HG02571 (cell line): ENCODE measurements at regions not wholly inside any gene's neighbourhood (a gene's known extent, or its start where the extent isn't known, plus 50 kb on each side); places are given as distances from the start of the nearest gene placed in this dataset.

Experiments
- ATAC-seq: cut with Tn5 transposase; IDR thresholded peaks from one replicate; pipeline ENCODE4 v1.9.1; 2021; ENCODE audit warnings: mild to moderate bottlenecking, moderate library complexity; ENCODE audit not compliant: unreplicated experiment

- ATAC-seq = no peak
These were observed 224.5 kb downstream of the EN1 start for GRCh38 chr2:118622913-118623312.

GRCh38 chr2:118622108-118622507 is 225.3 kb downstream of the EN1 start:
- no peak for ATAC-seq

GRCh38 chr2:118618279-118618678 is 229.2 kb downstream of the EN1 start:
- no peak for ATAC-seq

- no peak for ATAC-seq
These were observed 231.0 kb downstream of the EN1 start for GRCh38 chr2:118616432-118616831.

- ATAC-seq = no peak
These were observed 232.6 kb downstream of the EN1 start for GRCh38 chr2:118614841-118615271.

DNA sequence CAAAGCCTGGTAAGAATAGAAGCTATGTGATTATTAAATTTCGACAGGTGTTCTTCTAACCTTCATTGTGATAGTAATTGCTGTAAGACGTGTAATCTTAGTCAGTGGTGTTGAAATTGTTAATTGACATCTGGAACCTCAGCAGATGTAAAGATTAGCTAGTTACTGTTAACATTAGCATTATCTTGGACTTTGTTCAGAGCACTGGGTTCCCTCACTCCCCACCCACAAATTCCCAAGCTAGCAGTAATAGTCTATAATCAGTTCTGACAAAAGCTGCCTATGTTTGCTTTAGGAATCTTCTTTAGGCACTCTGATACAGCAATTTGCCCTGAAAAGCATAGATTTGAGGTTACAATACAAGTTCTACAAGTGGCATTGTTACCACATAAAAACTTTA is 233.7 kb downstream of the EN1 start:
- no peak for ATAC-seq

GRCh38 chr2:118611691-118612090 is 235.8 kb downstream of the EN1 start:
- no peak for ATAC-seq

GRCh38 chr2:118609138-118609537 is 238.3 kb downstream of the EN1 start:
- ATAC-seq = no peak

- ATAC-seq = no peak
These were observed 239.8 kb downstream of the EN1 start for GRCh38 chr2:118607641-118608040.

DNA sequence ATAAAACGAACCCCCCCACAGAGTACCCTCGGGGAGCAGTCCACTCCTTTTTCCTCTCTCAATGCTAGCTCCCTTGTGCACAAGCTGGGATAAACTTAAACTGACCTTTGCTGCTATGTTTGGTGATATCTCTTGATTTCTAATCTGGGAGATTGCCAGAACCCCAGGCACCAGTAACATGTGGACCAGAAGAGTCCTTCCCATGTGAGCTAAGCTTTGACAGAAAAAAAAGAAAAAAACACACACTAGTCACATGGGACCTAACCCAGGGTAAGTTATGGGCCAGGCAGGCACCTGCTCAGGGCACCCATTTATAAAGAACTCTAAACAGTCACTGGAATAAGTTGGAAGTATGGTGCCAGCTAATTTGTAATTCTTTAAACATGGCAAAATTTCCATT is 242.6 kb downstream of the EN1 start:
- no peak for ATAC-seq

DNA sequence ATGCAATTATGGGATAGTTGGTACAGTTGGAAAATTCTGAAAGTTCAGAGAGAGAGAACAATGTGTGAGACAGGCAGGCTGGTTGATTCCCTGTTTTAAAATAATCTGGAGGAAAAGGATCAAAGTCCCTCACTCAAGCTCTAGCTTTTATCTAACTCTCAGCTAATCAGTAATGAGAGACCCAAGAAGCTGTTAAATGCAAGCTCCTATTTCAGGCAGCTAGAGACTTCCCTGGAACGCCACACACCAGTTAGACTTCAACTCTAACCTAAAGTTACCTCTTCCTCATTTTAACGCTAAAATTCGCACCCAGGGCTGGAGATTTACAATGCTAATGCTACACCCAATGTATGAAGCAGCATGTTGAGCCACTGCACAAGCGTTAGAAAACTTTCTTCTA is 243.1 kb downstream of the EN1 start:
- no peak for ATAC-seq

DNA sequence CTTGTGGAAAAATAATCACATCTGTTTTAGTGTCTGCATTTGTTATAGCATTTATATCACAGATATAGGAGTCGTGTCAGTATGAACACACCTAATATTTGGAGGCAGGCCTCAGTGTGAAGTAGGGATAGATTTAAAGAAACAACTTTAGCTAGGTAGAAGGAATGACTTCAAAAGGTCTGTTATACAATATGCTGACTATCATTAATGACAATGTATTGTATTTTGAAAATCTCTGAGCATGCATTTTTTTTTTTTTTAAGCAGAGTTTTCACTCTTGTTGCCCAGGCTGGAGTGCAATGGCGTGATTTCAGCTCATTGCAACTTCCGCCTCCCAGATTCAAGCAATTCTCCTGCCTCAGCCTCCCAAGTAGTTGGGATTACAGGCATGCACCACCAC is 248.3 kb downstream of the EN1 start:
- ATAC-seq = no peak

DNA sequence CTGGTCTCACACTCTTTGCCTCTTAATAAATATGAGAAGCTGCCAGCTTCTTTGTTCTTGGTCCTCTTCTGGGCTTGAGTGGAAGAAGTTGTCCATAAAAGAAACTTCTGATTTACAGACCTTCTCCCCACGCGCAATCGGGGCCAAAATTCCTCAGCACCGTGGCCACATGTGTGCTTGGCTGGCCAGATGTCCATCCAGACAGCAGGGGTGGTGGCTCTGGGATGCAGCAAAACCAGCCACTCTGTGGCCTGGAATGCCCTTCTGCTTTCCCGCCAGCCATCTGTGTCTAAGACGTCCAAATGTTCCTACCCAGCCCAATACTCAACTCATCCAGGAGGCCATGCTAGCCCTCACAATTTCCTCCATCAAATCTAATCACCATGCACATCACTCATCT is 250.8 kb downstream of the EN1 start:
- ATAC-seq = no peak

DNA sequence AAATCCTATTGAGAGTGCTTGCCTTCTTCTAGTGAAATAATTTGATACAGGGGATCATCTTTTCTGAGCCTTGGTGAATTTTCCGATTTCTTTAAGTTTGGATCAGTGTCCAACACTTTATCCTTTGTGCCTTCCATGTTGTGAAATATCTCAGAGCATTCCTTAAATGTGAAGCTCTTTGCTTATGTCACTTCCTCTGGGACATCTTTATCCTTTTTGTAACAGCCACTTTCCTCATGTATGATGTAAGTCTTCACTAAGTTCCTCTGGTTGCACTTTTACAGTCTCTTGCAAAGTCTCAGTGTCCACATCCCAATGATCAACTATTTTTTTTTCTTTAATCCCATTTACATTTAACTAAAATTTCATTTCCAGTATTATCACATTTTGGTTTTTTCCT is 254.2 kb downstream of the EN1 start:
- ATAC-seq = no peak

- ATAC-seq = no peak
These were observed 256.2 kb downstream of the EN1 start for GRCh38 chr2:118591223-118591622.

- no peak for ATAC-seq
These were observed 257.7 kb downstream of the EN1 start for GRCh38 chr2:118589721-118590120.

- ATAC-seq = no peak
These were observed 258.6 kb downstream of the EN1 start for GRCh38 chr2:118588850-118589249.

DNA sequence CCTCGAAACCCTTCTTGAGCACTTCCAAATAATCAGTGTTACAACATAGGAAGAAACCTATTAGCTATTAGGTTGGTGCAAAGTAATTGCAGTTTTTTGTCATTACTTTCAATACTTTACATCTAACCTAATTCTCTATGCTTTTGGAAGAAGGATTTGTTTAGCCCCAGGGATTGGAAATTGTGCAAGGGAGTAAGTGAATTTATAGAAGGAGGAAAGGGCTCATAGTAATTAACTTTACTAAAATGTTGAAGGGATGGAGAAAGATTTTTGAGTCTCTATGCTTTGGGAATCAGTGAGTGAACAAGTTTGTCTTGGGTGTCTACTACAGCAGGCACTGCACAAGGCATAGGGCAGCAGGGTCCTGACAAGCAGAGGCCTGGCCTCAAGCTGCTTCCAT is 261.1 kb downstream of the EN1 start:
- no peak for ATAC-seq

- no peak for ATAC-seq
These were observed 262.6 kb downstream of the EN1 start for GRCh38 chr2:118584877-118585276.

- no peak for ATAC-seq
These were observed 263.2 kb downstream of the EN1 start for GRCh38 chr2:118584062-118584749.

DNA sequence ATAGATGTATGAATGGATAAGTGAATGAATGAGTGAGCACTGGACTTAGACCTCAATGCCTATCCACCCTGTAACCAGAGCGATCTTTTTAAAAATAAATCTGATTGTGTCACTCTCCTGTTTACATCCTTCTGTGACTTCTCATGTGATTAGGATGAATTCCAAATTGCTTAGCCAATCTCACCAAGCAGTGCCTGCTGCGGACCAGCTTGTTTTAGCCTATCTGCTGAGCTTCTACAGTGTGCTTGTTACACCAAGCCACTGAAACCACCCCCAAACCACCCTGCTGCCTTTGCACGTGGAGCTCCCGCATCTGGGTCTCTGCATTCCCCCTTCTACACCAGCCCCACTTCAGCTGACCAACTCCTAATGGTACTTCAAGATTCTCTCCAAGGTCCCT is 265.4 kb downstream of the EN1 start:
- ATAC-seq = no peak

DNA sequence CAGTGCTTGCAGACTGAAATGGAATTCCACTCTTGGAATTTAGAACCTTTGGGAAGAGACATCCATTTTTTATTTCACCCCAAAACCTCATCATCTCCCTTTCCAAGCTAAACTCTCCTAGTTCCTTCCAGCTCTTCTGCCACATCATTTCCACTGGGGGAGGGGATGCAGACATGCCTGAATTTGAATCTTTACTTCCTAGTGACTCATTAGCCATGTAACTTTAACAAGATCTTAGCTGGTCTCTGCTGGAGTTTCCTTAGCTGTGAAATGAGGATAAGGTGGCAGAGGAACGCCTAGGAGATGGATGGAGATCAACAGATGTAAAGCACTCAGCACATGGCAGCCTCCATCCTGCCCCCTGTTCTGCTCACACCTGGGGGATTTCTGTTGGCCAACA is 266.8 kb downstream of the EN1 start:
- no peak for ATAC-seq

DNA sequence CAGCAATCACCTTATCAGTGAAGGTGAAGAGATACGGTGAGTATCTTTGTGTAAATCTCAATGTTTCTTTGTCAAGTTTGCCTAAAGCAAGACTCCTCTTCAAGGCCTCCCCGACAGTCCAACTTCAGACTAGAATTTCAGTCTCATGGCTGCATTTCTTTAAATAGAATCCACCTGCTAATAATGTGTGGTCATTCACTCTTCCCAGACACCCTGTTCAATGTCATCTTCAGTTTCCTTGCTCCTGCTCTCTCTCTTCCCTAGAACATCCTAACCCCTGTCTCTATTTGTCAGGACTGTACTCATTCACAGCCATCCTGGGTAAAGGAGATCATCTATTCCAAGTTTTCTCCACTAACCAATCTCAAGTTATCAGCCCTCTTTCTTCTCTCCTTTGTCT is 267.3 kb downstream of the EN1 start:
- no peak for ATAC-seq
